ENCODE measurements at regions not wholly inside any gene's neighbourhood (a gene's known extent, or its start where the extent isn't known, plus 50 kb on each side); places are given as distances from the start of the nearest gene placed in this dataset.
"Not testable (repeated sequence)": the region's sequence is repeated elsewhere in the genome, so short reads cannot be mapped to it uniquely, and the experiment has no call there.

GRCh38 chr2:132254306-132254919 lies 92.7 kb upstream of the ANKRD30BL start:
- not testable (repeated sequence) for TF ChIP-seq POLR2A, CTCF (IDR thresholded peaks at IDR 0.05)
